ENCODE measurements at regions not wholly inside any gene's neighbourhood (a gene's known extent, or its start where the extent isn't known, plus 50 kb on each side); places are given as distances from the start of the nearest gene placed in this dataset.

GRCh38 chr6:148051-148984, 144.0 kb upstream of the DUSP22 start (continued):
- TF ChIP-seq, protein P1, sequence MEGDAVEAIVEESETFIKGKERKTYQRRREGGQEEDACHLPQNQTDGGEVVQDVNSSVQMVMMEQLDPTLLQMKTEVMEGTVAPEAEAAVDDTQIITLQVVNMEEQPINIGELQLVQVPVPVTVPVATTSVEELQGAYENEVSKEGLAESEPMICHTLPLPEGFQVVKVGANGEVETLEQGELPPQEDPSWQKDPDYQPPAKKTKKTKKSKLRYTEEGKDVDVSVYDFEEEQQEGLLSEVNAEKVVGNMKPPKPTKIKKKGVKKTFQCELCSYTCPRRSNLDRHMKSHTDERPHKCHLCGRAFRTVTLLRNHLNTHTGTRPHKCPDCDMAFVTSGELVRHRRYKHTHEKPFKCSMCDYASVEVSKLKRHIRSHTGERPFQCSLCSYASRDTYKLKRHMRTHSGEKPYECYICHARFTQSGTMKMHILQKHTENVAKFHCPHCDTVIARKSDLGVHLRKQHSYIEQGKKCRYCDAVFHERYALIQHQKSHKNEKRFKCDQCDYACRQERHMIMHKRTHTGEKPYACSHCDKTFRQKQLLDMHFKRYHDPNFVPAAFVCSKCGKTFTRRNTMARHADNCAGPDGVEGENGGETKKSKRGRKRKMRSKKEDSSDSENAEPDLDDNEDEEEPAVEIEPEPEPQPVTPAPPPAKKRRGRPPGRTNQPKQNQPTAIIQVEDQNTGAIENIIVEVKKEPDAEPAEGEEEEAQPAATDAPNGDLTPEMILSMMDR (IDR thresholded peaks at IDR 0.05 in 2 of 3, conservative IDR thresholded peaks at IDR 0.05 in 1 of 3; ENCODE audit: control insufficient read depth in 2 of 3, extremely low read depth in 1 of 3, insufficient read depth in 1 of 3, low read depth in 3 of 3, low read length in 3 of 3): peak; percentile 64 to 96 (median 93)
- TF ChIP-seq, protein P2, sequence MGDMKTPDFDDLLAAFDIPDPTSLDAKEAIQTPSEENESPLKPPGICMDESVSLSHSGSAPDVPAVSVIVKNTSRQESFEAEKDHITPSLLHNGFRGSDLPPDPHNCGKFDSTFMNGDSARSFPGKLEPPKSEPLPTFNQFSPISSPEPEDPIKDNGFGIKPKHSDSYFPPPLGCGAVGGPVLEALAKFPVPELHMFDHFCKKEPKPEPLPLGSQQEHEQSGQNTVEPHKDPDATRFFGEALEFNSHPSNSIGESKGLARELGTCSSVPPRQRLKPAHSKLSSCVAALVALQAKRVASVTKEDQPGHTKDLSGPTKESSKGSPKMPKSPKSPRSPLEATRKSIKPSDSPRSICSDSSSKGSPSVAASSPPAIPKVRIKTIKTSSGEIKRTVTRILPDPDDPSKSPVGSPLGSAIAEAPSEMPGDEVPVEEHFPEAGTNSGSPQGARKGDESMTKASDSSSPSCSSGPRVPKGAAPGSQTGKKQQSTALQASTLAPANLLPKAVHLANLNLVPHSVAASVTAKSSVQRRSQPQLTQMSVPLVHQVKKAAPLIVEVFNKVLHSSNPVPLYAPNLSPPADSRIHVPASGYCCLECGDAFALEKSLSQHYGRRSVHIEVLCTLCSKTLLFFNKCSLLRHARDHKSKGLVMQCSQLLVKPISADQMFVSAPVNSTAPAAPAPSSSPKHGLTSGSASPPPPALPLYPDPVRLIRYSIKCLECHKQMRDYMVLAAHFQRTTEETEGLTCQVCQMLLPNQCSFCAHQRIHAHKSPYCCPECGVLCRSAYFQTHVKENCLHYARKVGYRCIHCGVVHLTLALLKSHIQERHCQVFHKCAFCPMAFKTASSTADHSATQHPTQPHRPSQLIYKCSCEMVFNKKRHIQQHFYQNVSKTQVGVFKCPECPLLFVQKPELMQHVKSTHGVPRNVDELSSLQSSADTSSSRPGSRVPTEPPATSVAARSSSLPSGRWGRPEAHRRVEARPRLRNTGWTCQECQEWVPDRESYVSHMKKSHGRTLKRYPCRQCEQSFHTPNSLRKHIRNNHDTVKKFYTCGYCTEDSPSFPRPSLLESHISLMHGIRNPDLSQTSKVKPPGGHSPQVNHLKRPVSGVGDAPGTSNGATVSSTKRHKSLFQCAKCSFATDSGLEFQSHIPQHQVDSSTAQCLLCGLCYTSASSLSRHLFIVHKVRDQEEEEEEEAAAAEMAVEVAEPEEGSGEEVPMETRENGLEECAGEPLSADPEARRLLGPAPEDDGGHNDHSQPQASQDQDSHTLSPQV (IDR thresholded peaks at IDR 0.05): peak; percentile 95
- TF ChIP-seq IRF4 (IDR thresholded peaks at IDR 0.05; ENCODE audit: low read depth, low read length) (0 out of 2 replicates have a peak, but pooled peaks have one; percentile 33), BACH1 (IDR thresholded peaks at IDR 0.05; ENCODE audit: borderline replicate concordance) (peak; percentile 48; the same call in 1 of the 2 replicates), ZNF207 (IDR thresholded peaks at IDR 0.05; ENCODE audit: borderline replicate concordance) (peak; percentile 96; the same call in 1 of the 2 replicates), MEF2B (IDR thresholded peaks at IDR 0.05; ENCODE audit: partially characterized antibody, poor library complexity, severe bottlenecking) (peak; percentile 24)
